ENCODE measurements at regions not wholly inside any gene's neighbourhood (a gene's known extent, or its start where the extent isn't known, plus 50 kb on each side); places are given as distances from the start of the nearest gene placed in this dataset.

DNA sequence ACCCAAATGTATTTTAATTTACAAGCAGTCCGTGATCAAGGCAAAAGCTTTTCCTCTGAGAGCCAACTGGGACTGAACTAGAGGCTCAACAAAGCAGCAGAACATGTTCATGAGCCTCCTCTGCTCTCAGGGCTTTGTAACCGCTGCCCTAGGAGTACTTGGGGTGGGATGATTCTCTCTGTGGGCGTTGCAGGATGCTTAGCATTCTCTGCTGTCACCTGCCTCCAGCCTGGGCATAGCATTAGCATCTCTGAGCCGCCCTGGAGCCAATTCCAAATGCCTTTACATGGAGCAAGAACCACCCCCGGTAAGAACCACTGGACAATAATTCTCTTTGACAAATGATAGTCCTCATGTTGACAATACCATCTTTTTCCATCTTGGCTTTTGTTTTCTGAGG, 237.6 kb upstream of the CDH4 start:
- no peaks in the 10 kb centered on the region for H3K79me2 ChIP-seq (ENCODE audit: control insufficient read depth, insufficient read depth, low read length, poor library complexity)
- no peak overlapping the region for H3K4me3 ChIP-seq (ENCODE audit: low read depth, low read length)
- no peak overlapping the region for H2AK5ac ChIP-seq (ENCODE audit: low read length)
- no peak overlapping the region for H2BK120ac ChIP-seq (ENCODE audit: insufficient read depth, low read length, poor library complexity)
- H3K9me3 ChIP-seq (ENCODE audit: insufficient read depth, low read depth, low read length): peaks cover 5% of the 10 kb centered on the region
- no peak overlapping the region for H3K4me2 ChIP-seq (ENCODE audit: low read length)
- H3K79me1 ChIP-seq (ENCODE audit: low read length): no peaks in the 10 kb centered on the region
- H2BK12ac ChIP-seq (ENCODE audit: low read length): no peak overlapping the region
- no peak overlapping the region for H3K23ac ChIP-seq (ENCODE audit: low read length)
- H2AFZ ChIP-seq (ENCODE audit: insufficient read depth, low read length, poor library complexity): no peak overlapping the region
- no peak overlapping the region for H3K18ac ChIP-seq (ENCODE audit: low read length)
- no peak overlapping the region for H2BK5ac ChIP-seq (ENCODE audit: low read depth, low read length, poor library complexity)
- no peak overlapping the region for H3K27ac ChIP-seq (ENCODE audit: low read depth, low read length)
- no CpG with 5 or more reads among the region's 5 CpGs for WGBS (ENCODE audit: extremely low coverage, insufficient coverage, insufficient read length)
- no peaks in the 10 kb centered on the region for H3K27me3 ChIP-seq (ENCODE audit: insufficient read depth, low read length)
- H3K36me3 ChIP-seq (ENCODE audit: control insufficient read depth in 1 of 2, insufficient read depth in 2 of 2, low read length in 2 of 2): no peaks in the 10 kb centered on the region
- no peak overlapping the region for H3K4ac ChIP-seq (ENCODE audit: low read depth, low read length)
- no peak overlapping the region for H4K8ac ChIP-seq (ENCODE audit: low read depth, low read length)
- no peak overlapping the region for H4K91ac ChIP-seq (ENCODE audit: low read depth, low read length)
- H4K12ac ChIP-seq (ENCODE audit: low read depth, low read length): no peak overlapping the region
- H3K14ac ChIP-seq (ENCODE audit: low read length): no peak overlapping the region
- DNase-seq: no peak
- H3K9ac ChIP-seq (ENCODE audit: low read length): no peak overlapping the region
- no peaks in the 10 kb centered on the region for H3K4me1 ChIP-seq (ENCODE audit: control insufficient read depth in 1 of 2, insufficient read depth in 2 of 2, low read length in 2 of 2)

DNA sequence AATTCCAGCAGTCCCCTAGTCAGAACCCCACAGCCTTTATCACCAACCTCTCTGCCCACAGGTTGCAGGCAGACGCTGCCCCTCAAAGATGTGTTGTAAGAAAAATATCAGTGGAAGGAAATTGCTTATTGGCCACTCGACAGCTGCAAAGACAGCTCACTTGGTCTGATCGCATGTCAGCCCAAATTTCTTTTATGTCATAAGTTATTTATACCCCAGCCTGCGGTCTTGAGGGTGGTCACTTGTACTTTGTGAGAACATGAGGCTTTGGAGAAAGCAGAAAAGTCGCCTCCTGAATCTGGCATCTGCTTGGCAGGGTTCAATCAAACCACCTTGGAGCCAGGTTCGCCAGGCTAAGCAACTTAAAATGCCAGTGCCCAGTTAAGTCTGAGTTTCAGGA, 236.5 kb upstream of the CDH4 start:
- Histone ChIP-seq H4K8ac (ENCODE audit: low read depth, low read length) (no peak overlapping the region), H2AK5ac (ENCODE audit: low read length) (no peak overlapping the region), H3K27me3 (ENCODE audit: insufficient read depth, low read length) (no peaks in the 10 kb centered on the region), H2BK120ac (ENCODE audit: insufficient read depth, low read length, poor library complexity) (no peak overlapping the region), H3K4me3 (ENCODE audit: low read depth, low read length) (no peak overlapping the region), H3K79me1 (ENCODE audit: low read length) (no peaks in the 10 kb centered on the region), H4K12ac (ENCODE audit: low read depth, low read length) (no peak overlapping the region), H3K4me1 (ENCODE audit: control insufficient read depth in 1 of 2, insufficient read depth in 2 of 2, low read length in 2 of 2) (no peaks in the 10 kb centered on the region), H2AFZ (ENCODE audit: insufficient read depth, low read length, poor library complexity) (no peak overlapping the region), H3K9me3 (ENCODE audit: insufficient read depth, low read depth, low read length) (peaks cover 5% of the 10 kb centered on the region), H3K4me2 (ENCODE audit: low read length) (no peak overlapping the region), H4K91ac (ENCODE audit: low read depth, low read length) (no peak overlapping the region), H2BK12ac (ENCODE audit: low read length) (no peak overlapping the region), H3K14ac (ENCODE audit: low read length) (no peak overlapping the region), H3K18ac (ENCODE audit: low read length) (no peak overlapping the region), H3K79me2 (ENCODE audit: control insufficient read depth, insufficient read depth, low read length, poor library complexity) (no peaks in the 10 kb centered on the region), H3K27ac (ENCODE audit: low read depth, low read length) (no peak overlapping the region), H2BK5ac (ENCODE audit: low read depth, low read length, poor library complexity) (no peak overlapping the region), H3K23ac (ENCODE audit: low read length) (no peak overlapping the region), H3K36me3 (ENCODE audit: control insufficient read depth in 1 of 2, insufficient read depth in 2 of 2, low read length in 2 of 2) (no peaks in the 10 kb centered on the region), H3K4ac (ENCODE audit: low read depth, low read length) (no peak overlapping the region), H3K9ac (ENCODE audit: low read length) (no peak overlapping the region)
- no CpG with 5 or more reads among the region's 6 CpGs for WGBS (ENCODE audit: extremely low coverage, insufficient coverage, insufficient read length)
- DNase-seq: no peak

- no peaks in the 10 kb centered on the region for H3K27me3 ChIP-seq (ENCODE audit: insufficient read depth, low read length)
- no peak overlapping the region for H2BK12ac ChIP-seq (ENCODE audit: low read length)
- DNase-seq: no peak
- peak overlapping the region; percentile 63 for H3K4me3 ChIP-seq (ENCODE audit: low read depth, low read length)
- H3K27ac ChIP-seq (ENCODE audit: low read depth, low read length): no peak overlapping the region
- peak overlapping the region; percentile 76 for H3K23ac ChIP-seq (ENCODE audit: low read length)
- H3K18ac ChIP-seq (ENCODE audit: low read length): no peak overlapping the region
- no peak overlapping the region for H4K12ac ChIP-seq (ENCODE audit: low read depth, low read length)
- no peak overlapping the region for H2BK5ac ChIP-seq (ENCODE audit: low read depth, low read length, poor library complexity)
- no peak overlapping the region for H4K91ac ChIP-seq (ENCODE audit: low read depth, low read length)
- peaks cover 6% of the 10 kb centered on the region for H3K9me3 ChIP-seq (ENCODE audit: insufficient read depth, low read depth, low read length)
- no peak overlapping the region for H4K8ac ChIP-seq (ENCODE audit: low read depth, low read length)
- H2BK120ac ChIP-seq (ENCODE audit: insufficient read depth, low read length, poor library complexity): no peak overlapping the region
- H3K79me1 ChIP-seq (ENCODE audit: low read length): no peaks in the 10 kb centered on the region
- H3K36me3 ChIP-seq (ENCODE audit: control insufficient read depth in 1 of 2, insufficient read depth in 2 of 2, low read length in 2 of 2): no peaks in the 10 kb centered on the region
- H3K4me2 ChIP-seq (ENCODE audit: low read length): no peak overlapping the region
- H2AK5ac ChIP-seq (ENCODE audit: low read length): no peak overlapping the region
- no peak overlapping the region for H3K14ac ChIP-seq (ENCODE audit: low read length)
- WGBS (ENCODE audit: extremely low coverage, insufficient coverage, insufficient read length): no CpG with 5 or more reads among the region's 14 CpGs
- no peak overlapping the region for H3K9ac ChIP-seq (ENCODE audit: low read length)
- H3K4me1 ChIP-seq (ENCODE audit: control insufficient read depth in 1 of 2, insufficient read depth in 2 of 2, low read length in 2 of 2): no peaks in the 10 kb centered on the region
- H2AFZ ChIP-seq (ENCODE audit: insufficient read depth, low read length, poor library complexity): no peak overlapping the region
- H3K4ac ChIP-seq (ENCODE audit: low read depth, low read length): no peak overlapping the region
- H3K79me2 ChIP-seq (ENCODE audit: control insufficient read depth, insufficient read depth, low read length, poor library complexity): no peaks in the 10 kb centered on the region
Observed at GRCh38 chr20:61019322-61019721, 232.7 kb upstream of the CDH4 start.

DNA sequence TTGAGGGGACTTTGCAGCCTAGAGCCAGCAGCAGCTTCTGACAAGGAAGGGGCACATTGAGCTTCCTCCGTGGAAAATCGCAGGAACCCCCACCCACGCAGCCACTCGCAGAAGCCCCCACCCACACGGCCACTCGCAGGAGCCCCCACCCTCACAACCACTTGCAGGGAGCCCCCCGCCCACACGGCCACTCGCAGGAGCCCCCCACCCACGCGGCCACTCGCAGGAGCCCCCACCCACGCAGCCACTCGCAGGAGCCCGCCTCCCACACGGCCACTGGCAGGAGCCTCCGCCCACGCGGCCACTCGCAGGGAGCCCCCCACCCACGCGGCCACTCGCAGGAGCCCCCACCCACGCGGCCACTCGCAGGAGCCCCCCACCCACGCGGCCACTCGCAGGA, 228.4 kb upstream of the CDH4 start:
- Histone ChIP-seq H4K91ac (ENCODE audit: low read depth, low read length) (no peak overlapping the region), H3K4me3 (ENCODE audit: low read depth, low read length) (no peak overlapping the region), H3K4me2 (ENCODE audit: low read length) (no peak overlapping the region), H2BK120ac (ENCODE audit: insufficient read depth, low read length, poor library complexity) (no peak overlapping the region), H4K12ac (ENCODE audit: low read depth, low read length) (no peak overlapping the region), H3K79me2 (ENCODE audit: control insufficient read depth, insufficient read depth, low read length, poor library complexity) (no peaks in the 10 kb centered on the region), H3K27ac (ENCODE audit: low read depth, low read length) (no peak overlapping the region), H3K36me3 (ENCODE audit: control insufficient read depth in 1 of 2, insufficient read depth in 2 of 2, low read length in 2 of 2) (no peaks in the 10 kb centered on the region), H3K79me1 (ENCODE audit: low read length) (no peaks in the 10 kb centered on the region), H3K9me3 (ENCODE audit: insufficient read depth, low read depth, low read length) (peaks cover 12% of the 10 kb centered on the region), H2AFZ (ENCODE audit: insufficient read depth, low read length, poor library complexity) (no peak overlapping the region), H2AK5ac (ENCODE audit: low read length) (no peak overlapping the region), H2BK5ac (ENCODE audit: low read depth, low read length, poor library complexity) (no peak overlapping the region), H2BK12ac (ENCODE audit: low read length) (no peak overlapping the region), H3K23ac (ENCODE audit: low read length) (no peak overlapping the region), H4K8ac (ENCODE audit: low read depth, low read length) (no peak overlapping the region), H3K18ac (ENCODE audit: low read length) (no peak overlapping the region), H3K4ac (ENCODE audit: low read depth, low read length) (no peak overlapping the region), H3K4me1 (ENCODE audit: control insufficient read depth in 1 of 2, insufficient read depth in 2 of 2, low read length in 2 of 2) (no peaks in the 10 kb centered on the region), H3K14ac (ENCODE audit: low read length) (no peak overlapping the region), H3K27me3 (ENCODE audit: insufficient read depth, low read length) (no peaks in the 10 kb centered on the region), H3K9ac (ENCODE audit: low read length) (no peak overlapping the region)
- no peak for DNase-seq
- WGBS (ENCODE audit: extremely low coverage, insufficient coverage, insufficient read length): no CpG with 5 or more reads among the region's 29 CpGs
